Keratinocyte (primary cell): ENCODE measurements at regions not wholly inside any gene's neighbourhood (a gene's known extent, or its start where the extent isn't known, plus 50 kb on each side); places are given as distances from the start of the nearest gene placed in this dataset.
"Not testable (repeated sequence)": the region's sequence is repeated elsewhere in the genome, so short reads cannot be mapped to it uniquely, and the experiment has no call there.

Experiments
- EZH2 ChIP-seq: IDR thresholded peaks from one replicate; pipeline ENCODE4 v1.6.1; 2012; ENCODE audit warnings: inconsistent platforms, mild to moderate bottlenecking, low read length, moderate library complexity
- TF ChIP-seq, protein P1 (sequence below), 3 experiments: IDR thresholded peaks in 1 of 3; conservative IDR thresholded peaks in 1 of 3; optimal IDR thresholded peaks in 1 of 3; 2 replicates in 2 of 3; 3 replicates in 1 of 3; pipeline versions ENCODE3 to v1.5.1; 2011; ENCODE audit warnings: low read length in 3 of 3, mild to moderate bottlenecking in 3 of 3, moderate library complexity in 2 of 3, control low read depth in 1 of 3, inconsistent platforms in 1 of 3; ENCODE audit not compliant: insufficient read depth in 2 of 3; ENCODE audit errors: extremely low read depth in 1 of 3

DNA sequence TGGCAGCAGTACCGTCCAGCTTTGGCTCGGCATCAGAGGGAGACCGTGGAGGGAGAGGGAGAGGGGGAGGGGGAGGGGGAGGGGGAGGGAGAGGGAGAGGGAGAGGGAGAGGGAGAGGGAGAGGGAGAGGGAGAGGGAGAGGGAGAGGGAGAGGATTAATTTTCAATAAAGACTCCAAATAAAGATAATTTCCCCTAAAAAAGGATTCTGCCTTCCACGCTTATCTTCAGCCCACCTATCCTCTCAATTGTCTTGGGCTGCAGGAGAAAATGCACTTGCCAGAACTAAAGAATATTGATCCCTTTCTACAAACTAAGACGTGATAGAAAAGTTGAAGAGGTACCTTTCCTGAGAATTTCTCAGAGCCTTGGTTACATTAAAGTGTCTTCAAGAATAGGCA lies 206.9 kb upstream of the CBLB start:
- TF ChIP-seq, protein P1, sequence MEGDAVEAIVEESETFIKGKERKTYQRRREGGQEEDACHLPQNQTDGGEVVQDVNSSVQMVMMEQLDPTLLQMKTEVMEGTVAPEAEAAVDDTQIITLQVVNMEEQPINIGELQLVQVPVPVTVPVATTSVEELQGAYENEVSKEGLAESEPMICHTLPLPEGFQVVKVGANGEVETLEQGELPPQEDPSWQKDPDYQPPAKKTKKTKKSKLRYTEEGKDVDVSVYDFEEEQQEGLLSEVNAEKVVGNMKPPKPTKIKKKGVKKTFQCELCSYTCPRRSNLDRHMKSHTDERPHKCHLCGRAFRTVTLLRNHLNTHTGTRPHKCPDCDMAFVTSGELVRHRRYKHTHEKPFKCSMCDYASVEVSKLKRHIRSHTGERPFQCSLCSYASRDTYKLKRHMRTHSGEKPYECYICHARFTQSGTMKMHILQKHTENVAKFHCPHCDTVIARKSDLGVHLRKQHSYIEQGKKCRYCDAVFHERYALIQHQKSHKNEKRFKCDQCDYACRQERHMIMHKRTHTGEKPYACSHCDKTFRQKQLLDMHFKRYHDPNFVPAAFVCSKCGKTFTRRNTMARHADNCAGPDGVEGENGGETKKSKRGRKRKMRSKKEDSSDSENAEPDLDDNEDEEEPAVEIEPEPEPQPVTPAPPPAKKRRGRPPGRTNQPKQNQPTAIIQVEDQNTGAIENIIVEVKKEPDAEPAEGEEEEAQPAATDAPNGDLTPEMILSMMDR (optimal IDR thresholded peaks at IDR 0.05 in 1 of 3, IDR thresholded peaks at IDR 0.05 in 1 of 3, conservative IDR thresholded peaks at IDR 0.05 in 1 of 3; ENCODE audit: extremely low read depth in 1 of 3, insufficient read depth in 2 of 3, low read length in 3 of 3) = not testable (repeated sequence)
- not testable (repeated sequence) for TF ChIP-seq EZH2
